ENCODE measurements at regions not wholly inside any gene's neighbourhood (a gene's known extent, or its start where the extent isn't known, plus 50 kb on each side); places are given as distances from the start of the nearest gene placed in this dataset.
"Not testable (repeated sequence)": the region's sequence is repeated elsewhere in the genome, so short reads cannot be mapped to it uniquely, and the experiment has no call there.

DNA sequence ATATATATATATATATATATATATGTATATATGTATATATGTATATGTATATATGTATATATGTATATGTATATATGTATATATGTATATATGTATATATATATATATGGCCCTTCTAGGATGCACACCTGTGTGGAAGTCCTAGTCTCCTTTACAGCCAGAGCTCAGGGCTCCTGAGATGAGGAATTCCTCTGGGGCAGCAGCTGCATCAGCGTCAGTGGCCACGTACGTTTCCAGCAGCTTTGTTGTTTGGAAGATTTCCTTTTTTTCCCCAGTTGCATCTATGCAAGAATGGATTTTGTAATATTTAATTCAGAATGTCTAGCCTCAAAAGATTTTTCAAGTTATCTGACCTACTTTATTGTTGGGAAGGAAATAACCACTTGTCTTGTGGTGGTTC, 68.6 kb downstream of the TNFAIP2 start:
- DNase-seq = no peak
- Histone ChIP-seq H3K9me3 (replicated peaks) (peaks cover 9% of the 10 kb centered on the region), H3K4me1 (peaks cover 11% of the 10 kb centered on the region), H3K4me3 (no peak overlapping the region), H3K27ac (replicated peaks) (peak overlapping the region; percentile 23), H3K36me3 (no peaks in the 10 kb centered on the region), H3K27me3 (ENCODE audit: low read depth) (peaks cover 28% of the 10 kb centered on the region)
- TF ChIP-seq, protein P1, sequence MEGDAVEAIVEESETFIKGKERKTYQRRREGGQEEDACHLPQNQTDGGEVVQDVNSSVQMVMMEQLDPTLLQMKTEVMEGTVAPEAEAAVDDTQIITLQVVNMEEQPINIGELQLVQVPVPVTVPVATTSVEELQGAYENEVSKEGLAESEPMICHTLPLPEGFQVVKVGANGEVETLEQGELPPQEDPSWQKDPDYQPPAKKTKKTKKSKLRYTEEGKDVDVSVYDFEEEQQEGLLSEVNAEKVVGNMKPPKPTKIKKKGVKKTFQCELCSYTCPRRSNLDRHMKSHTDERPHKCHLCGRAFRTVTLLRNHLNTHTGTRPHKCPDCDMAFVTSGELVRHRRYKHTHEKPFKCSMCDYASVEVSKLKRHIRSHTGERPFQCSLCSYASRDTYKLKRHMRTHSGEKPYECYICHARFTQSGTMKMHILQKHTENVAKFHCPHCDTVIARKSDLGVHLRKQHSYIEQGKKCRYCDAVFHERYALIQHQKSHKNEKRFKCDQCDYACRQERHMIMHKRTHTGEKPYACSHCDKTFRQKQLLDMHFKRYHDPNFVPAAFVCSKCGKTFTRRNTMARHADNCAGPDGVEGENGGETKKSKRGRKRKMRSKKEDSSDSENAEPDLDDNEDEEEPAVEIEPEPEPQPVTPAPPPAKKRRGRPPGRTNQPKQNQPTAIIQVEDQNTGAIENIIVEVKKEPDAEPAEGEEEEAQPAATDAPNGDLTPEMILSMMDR (IDR thresholded peaks at IDR 0.05; ENCODE audit: borderline replicate concordance) = no peak
- intact Hi-C loops (cut with micrococcal nuclease) = no loop called here

DNA sequence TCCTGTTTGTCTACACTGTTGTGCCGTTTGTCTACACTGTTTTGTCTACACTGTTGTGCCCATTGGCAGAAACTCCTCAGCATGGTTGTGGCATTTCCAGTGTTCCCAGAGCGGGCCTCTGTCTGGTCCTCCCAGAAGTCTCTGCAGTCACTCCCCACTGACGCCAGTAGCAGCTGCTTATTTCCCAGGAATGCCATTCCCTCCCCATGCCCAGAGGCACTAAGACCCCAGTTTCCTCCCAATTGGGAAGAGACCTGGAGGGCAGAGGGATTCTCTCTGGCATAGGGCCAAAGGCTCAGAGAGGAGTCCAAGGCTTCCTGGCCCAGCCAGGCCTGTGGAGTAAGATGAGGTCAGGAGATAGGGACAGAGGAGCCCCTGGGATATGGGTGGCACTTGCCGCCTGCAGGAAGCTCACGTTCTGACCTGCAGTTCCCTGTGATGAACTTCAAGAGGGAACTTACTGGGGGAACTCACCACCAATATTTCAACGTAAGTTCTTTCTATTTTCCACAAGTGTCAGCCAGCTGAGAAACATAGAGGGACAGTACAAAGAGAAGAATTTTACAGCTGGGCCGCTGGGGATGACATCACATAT, 69.1 kb downstream of the TNFAIP2 start:
- Histone ChIP-seq H3K4me3 (no peak overlapping the region), H3K36me3 (no peaks in the 10 kb centered on the region), H3K9me3 (replicated peaks) (peaks cover 9% of the 10 kb centered on the region), H3K27ac (replicated peaks) (peak overlapping the region; percentile 23), H3K4me1 (peaks cover 11% of the 10 kb centered on the region), H3K27me3 (ENCODE audit: low read depth) (peaks cover 23% of the 10 kb centered on the region)
- TF ChIP-seq, protein P1 (IDR thresholded peaks at IDR 0.05; ENCODE audit: borderline replicate concordance) = no peak
- intact Hi-C loops (cut with micrococcal nuclease) = no loop called here
- DNase-seq = no peak

DNA sequence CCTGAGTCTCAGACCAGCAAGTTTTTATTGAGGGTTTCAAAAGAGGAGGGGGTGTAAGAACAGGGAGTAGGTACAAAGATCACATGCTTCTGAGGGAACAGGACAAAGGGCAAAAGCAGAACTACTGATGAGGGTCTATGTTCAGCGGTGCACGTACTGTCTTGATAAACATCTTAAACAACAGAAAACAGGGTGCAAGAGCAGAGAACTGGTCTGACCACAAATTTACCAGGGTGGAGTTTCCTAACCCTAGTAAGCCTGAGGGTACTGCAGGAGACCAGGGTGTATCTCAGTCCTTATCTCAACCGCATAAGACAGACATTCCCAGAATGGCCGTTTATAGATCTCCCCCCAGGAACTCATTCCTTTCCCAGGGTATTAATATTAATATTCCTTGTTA, 69.6 kb downstream of the TNFAIP2 start:
- H3K27ac ChIP-seq (replicated peaks); H3K9me3 ChIP-seq (replicated peaks); DNase-seq; H3K4me3 ChIP-seq; intact Hi-C loops (cut with micrococcal nuclease); H3K36me3 ChIP-seq: not testable (repeated sequence)
- H3K4me1 ChIP-seq = peaks cover 11% of the 10 kb centered on the region
- H3K27me3 ChIP-seq (ENCODE audit: low read depth) = peaks cover 18% of the 10 kb centered on the region

DNA sequence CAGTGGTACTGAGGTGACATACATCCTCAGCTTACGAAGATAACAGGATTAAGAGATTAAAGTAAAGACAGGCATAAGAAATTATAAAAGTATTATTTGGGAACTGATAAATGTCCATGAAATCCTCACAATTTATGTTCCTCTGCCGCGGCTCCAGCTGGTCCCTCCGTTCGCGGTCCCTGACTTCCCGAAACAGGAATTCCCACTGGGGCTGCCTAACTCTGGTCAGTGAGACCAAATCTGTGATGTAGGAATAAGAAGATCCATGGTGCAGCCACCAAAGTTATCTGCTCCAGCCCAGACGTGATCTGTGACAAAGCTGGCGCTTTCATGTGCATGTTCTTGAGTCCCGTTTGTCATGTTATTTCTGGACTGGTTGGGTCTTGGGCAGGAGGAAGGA, 70.2 kb downstream of the TNFAIP2 start:
- H3K4me3 ChIP-seq; H3K27ac ChIP-seq (replicated peaks); H3K36me3 ChIP-seq; H3K9me3 ChIP-seq (replicated peaks); intact Hi-C loops (cut with micrococcal nuclease); H3K4me1 ChIP-seq; DNase-seq: not testable (repeated sequence)
- peaks cover 12% of the 10 kb centered on the region for H3K27me3 ChIP-seq (ENCODE audit: low read depth)

DNA sequence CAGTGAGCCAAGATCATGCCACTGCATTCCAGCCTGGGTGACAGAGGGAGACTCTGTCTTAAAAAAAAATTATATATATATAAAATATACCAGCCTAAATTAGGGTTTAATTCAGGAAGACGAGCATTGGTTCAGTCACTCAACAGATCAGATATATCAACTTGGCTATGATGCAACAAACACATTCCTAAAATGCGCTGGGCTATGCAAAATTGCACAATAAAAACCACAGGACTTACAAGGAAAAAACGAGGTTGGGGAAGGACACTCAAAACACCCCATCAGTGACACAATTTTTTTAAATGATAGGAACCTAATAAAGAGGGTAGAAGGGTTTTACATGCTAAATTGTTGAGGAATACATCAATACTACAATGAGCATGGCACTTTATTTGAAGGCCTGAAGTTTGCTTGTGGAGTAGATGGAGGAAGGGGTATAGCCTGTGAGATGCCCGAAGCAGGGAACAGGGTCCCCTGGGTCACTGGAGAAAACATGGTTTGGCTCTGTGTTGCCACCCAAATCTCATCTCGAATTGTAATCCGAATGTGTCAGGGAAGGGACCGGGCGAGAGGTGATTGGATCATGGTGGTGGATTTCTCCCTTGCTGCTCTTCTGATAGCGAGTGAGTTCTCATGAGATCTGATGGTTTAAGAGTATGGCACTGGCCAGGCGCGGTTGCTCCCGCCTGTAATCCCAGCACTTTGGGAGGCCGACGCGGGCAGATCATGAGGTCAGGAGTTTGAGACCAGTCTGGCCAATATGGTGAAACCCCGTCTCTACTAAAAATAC, 71.2 kb downstream of the TNFAIP2 start:
- Histone ChIP-seq H3K36me3 (no peaks in the 10 kb centered on the region), H3K4me1 (peaks cover under 1% of the 10 kb centered on the region), H3K27ac (replicated peaks) (no peak overlapping the region), H3K4me3 (no peak overlapping the region), H3K9me3 (replicated peaks) (peaks cover 9% of the 10 kb centered on the region), H3K27me3 (ENCODE audit: low read depth) (peaks cover 2% of the 10 kb centered on the region)
- intact Hi-C loops (cut with micrococcal nuclease) = no loop called here
- TF ChIP-seq, protein P1 (IDR thresholded peaks at IDR 0.05; ENCODE audit: borderline replicate concordance) = no peak
- DNase-seq = no peak

DNA sequence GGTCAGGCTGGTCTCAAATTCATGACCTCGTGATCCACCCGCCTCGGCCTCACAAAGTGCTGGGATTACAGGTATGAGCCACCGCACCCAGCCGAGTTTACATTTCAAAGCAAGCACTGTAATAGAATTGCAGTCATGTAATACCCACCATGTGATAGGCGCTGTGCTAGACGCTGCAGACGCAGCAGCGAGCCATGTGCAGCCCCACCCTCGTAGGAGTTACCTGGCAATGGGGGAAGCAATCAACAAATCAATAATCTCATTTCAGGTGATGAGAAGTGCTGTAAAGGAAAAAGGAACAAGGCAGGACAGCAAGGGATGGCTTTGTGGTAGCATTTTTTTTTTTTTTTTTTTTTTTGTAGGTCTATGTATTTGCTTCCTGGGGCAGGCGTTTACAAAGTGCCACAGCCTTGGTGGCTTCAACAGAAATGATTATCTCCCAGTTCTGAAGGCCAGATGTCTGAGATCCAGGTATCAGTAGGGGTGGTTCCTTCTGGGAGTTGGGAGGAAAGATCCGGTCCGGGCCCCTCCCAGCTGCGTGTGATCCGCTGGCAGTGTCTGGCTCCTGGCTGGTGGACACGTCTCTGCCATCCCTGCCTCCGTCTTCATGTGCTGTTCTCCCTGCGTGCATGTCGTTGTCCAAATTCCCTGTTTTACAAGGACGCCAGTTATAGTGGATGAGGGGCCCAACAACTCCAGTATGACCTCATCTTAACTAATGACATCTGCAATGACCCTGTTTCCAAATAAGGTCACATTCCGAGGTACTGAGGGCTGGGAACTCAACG, 72.8 kb downstream of the TNFAIP2 start:
- Histone ChIP-seq H3K27ac (replicated peaks) (no peak overlapping the region), H3K36me3 (no peaks in the 10 kb centered on the region), H3K9me3 (replicated peaks) (peaks cover 15% of the 10 kb centered on the region), H3K4me1 (no peaks in the 10 kb centered on the region), H3K4me3 (no peak overlapping the region), H3K27me3 (ENCODE audit: low read depth) (peaks cover under 1% of the 10 kb centered on the region)
- intact Hi-C loops (cut with micrococcal nuclease) = no loop called here
- DNase-seq = no peak
- TF ChIP-seq, protein P1 (IDR thresholded peaks at IDR 0.05; ENCODE audit: borderline replicate concordance) = no peak

All from left ventricle myocardium inferior (tissue), 1 donor.